H54 (cell line): ENCODE measurements at regions not wholly inside any gene's neighbourhood (a gene's known extent, or its start where the extent isn't known, plus 50 kb on each side); places are given as distances from the start of the nearest gene placed in this dataset.

Experiments used
- DNase-seq: peaks from one replicate; pipeline ENCODE4 v3.0.0; 2011; ENCODE audit warnings: low spot score, mixed read lengths; ENCODE audit not compliant: insufficient read length
- FAIRE-seq: peaks from 3 replicates; lab custom pipeline; 2011; peaks lifted over from hg19 to GRCh38; lab: Jason Lieb, UNC
- POLR2A ChIP-seq: IDR thresholded peaks from 2 replicates; pipeline ENCODE4 v1.6.1; 2011; ENCODE audit warnings: low read depth, mild to moderate bottlenecking, low read length

GRCh38 chr5:118653872-118654271 is 334.5 kb downstream of the DTWD2 start:
- FAIRE-seq = no peak
- no peak for DNase-seq
- TF ChIP-seq POLR2A = no peak

GRCh38 chr5:118653183-118653582 is 335.2 kb downstream of the DTWD2 start:
- no peak for TF ChIP-seq POLR2A
- FAIRE-seq (no peak), DNase-seq (no peak)

- no peak for DNase-seq
- no peak for FAIRE-seq
- TF ChIP-seq POLR2A = no peak
These were observed 337.3 kb downstream of the DTWD2 start for GRCh38 chr5:118651002-118651401.

- DNase-seq (no peak), FAIRE-seq (no peak)
- no peak for TF ChIP-seq POLR2A
These were observed 340.8 kb downstream of the DTWD2 start for GRCh38 chr5:118647587-118647986.

- FAIRE-seq (no peak), DNase-seq (no peak)
- no peak for TF ChIP-seq POLR2A
These were observed 341.4 kb downstream of the DTWD2 start for GRCh38 chr5:118646917-118647316.

GRCh38 chr5:118637947-118638670 is 350.2 kb downstream of the DTWD2 start:
- FAIRE-seq = no peak
- no peak for DNase-seq
- TF ChIP-seq POLR2A = no peak

- FAIRE-seq (no peak), DNase-seq (no peak)
- no peak for TF ChIP-seq POLR2A
These were observed 359.5 kb downstream of the DTWD2 start for GRCh38 chr5:118628660-118629354.

GRCh38 chr5:118620233-118620632 is 368.1 kb downstream of the DTWD2 start:
- no peak for TF ChIP-seq POLR2A
- FAIRE-seq (no peak), DNase-seq (no peak)

GRCh38 chr5:118619823-118620222 is 368.5 kb downstream of the DTWD2 start:
- no peak for DNase-seq
- no peak for TF ChIP-seq POLR2A
- no peak for FAIRE-seq

GRCh38 chr5:118616281-118616680 is 372.1 kb downstream of the DTWD2 start:
- no peak for TF ChIP-seq POLR2A
- FAIRE-seq (no peak), DNase-seq (no peak)

GRCh38 chr5:118614731-118615456 is 373.5 kb downstream of the DTWD2 start:
- TF ChIP-seq POLR2A = no peak
- no peak for FAIRE-seq
- no peak for DNase-seq

- TF ChIP-seq POLR2A = no peak
- peak; percentile 6 for DNase-seq
- peak; percentile 27 for FAIRE-seq
These were observed 376.9 kb downstream of the DTWD2 start for GRCh38 chr5:118611332-118611945.

GRCh38 chr5:118606940-118607339 is 381.4 kb downstream of the DTWD2 start:
- no peak for TF ChIP-seq POLR2A
- no peak for FAIRE-seq
- no peak for DNase-seq

- DNase-seq = no peak
- TF ChIP-seq POLR2A = no peak
- no peak for FAIRE-seq
These were observed 382.6 kb downstream of the DTWD2 start for GRCh38 chr5:118605761-118606160.

- no peak for DNase-seq
- TF ChIP-seq POLR2A = no peak
- no peak for FAIRE-seq
These were observed 384.2 kb downstream of the DTWD2 start for GRCh38 chr5:118604106-118604505.
